GM12865 (cell line): ENCODE measurements at regions not wholly inside any gene's neighbourhood (a gene's known extent, or its start where the extent isn't known, plus 50 kb on each side); places are given as distances from the start of the nearest gene placed in this dataset.

Experiments
- DNase-seq: peaks from one replicate; pipeline ENCODE4 v3.0.0; 2010; ENCODE audit warnings: low read depth
- H3K4me3 ChIP-seq: 2 replicates; pipeline ENCODE4 v1.5.1; 2011; ENCODE audit warnings: mild to moderate bottlenecking, low read depth, low read length, control low read depth
- TF ChIP-seq, protein P1 (sequence below): IDR thresholded peaks from 2 replicates; pipeline ENCODE4 v1.5.1; 2011; ENCODE audit warnings: low read length, control low read depth, low read depth, inconsistent platforms; ENCODE audit not compliant: insufficient read depth; ENCODE audit errors: missing control alignments

GRCh38 chr15:26438316-26438715, 334.6 kb downstream of the GABRB3 start:
- TF ChIP-seq, protein P1, sequence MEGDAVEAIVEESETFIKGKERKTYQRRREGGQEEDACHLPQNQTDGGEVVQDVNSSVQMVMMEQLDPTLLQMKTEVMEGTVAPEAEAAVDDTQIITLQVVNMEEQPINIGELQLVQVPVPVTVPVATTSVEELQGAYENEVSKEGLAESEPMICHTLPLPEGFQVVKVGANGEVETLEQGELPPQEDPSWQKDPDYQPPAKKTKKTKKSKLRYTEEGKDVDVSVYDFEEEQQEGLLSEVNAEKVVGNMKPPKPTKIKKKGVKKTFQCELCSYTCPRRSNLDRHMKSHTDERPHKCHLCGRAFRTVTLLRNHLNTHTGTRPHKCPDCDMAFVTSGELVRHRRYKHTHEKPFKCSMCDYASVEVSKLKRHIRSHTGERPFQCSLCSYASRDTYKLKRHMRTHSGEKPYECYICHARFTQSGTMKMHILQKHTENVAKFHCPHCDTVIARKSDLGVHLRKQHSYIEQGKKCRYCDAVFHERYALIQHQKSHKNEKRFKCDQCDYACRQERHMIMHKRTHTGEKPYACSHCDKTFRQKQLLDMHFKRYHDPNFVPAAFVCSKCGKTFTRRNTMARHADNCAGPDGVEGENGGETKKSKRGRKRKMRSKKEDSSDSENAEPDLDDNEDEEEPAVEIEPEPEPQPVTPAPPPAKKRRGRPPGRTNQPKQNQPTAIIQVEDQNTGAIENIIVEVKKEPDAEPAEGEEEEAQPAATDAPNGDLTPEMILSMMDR, result no peak
- H3K4me3 ChIP-seq, result no peak overlapping the region
- no peak for DNase-seq

DNA sequence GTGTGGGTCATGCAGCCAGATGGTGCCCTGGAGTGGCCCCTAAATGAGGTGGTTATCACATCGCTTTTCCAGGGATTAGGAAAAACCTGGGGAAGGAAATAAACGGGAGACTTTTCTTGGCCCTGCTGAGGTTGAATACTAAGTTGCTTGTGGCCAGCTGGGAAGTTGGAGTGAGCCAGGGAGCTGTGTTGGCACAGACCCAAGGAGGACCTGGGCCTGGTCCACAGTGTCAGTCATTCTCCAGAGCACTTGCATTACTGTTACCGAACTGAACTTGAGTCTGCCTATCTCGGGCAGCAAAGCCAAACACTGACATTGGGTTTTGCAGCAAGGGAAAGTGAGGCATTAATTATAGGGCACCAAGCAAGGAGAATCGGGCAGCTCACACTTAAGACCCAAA, 339.0 kb downstream of the GABRB3 start:
- no peak for DNase-seq
- H3K4me3 ChIP-seq, result no peak overlapping the region
- TF ChIP-seq, protein P1, result no peak

GRCh38 chr15:26433060-26433459, 339.8 kb downstream of the GABRB3 start:
- TF ChIP-seq, protein P1, result no peak
- DNase-seq, result no peak
- no peak overlapping the region for H3K4me3 ChIP-seq

DNA sequence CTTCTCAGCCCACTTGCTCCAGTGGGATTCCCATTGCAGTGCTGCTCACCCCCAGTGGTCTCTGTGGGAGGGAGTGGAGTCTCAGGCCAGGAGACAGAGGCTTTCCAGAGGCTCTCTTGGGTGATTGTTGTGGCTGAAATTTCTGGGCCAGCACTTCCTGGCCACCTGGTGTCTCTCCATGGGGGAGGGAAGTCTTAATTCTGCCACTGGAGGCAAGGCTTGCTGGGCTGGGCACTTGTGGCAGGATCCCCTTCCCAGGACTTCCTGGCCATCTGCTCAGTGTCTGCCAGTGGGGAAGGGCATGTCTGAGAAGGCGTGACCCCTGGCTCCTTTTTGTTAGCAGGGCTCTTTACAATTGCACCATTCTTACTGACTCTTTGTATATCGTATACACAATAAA, 351.8 kb downstream of the GABRB3 start:
- TF ChIP-seq, protein P1, result no peak
- no peak for DNase-seq
- H3K4me3 ChIP-seq, result no peak overlapping the region

DNA sequence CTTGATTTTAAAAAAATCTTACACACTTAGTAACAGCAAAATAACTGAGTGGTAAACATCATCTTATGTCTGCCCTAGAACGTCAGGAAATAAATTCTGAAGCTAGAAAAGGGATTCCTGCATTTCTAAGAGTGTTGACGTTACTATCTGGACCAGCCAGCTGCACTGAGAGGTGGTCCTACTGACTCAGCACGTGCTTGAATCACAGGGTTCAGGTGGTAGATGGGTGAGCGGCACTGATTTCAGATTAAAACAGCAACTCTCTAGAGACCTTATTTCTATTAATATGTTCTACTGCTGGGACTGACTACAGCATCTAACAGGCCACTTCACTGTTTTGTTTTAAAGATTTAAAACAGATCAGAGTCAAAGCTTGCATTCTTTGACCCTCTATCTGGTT, 377.2 kb downstream of the GABRB3 start:
- TF ChIP-seq, protein P1, result no peak
- no peak for DNase-seq
- H3K4me3 ChIP-seq, result no peak overlapping the region

DNA sequence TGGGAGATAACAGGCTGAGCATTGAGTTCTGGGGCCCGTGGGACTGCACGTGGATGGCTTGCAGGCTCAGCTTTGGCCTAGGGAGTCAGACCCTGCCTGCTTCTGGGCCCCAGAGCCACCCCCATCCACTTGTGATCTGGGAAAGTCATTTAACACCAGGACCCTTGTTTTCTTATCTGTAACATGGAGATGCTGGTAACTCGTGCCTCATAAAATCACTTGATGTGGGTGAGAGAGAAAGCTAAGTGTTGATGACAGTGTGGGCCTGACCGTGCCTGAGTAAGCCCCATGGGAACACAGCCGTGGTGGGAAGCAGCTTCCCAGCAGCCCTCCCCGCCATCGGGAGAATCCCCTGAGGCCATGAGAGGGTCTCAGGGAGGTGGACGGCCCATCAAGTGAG, 378.1 kb downstream of the GABRB3 start:
- no peak overlapping the region for H3K4me3 ChIP-seq
- TF ChIP-seq, protein P1, result no peak
- DNase-seq, result no peak

DNA sequence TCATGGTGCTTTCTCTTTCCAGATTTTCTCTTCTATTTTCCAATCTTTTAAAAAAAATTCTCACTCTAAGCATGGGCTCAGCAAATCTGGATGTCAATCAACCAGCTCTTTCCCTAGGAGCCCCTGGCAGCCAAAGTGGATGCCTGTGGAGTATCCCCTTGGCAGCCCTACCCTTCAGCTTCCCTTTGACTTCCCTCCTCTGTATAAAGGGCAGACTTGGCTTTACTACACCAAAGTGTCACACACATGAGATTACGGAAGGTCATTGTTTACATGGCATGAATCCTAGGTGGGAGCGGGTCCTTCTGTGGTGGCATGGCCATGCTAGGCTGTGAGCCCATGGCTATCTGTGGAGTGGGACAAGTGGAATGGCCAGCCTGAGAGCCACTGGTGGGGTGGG, 379.9 kb downstream of the GABRB3 start:
- TF ChIP-seq, protein P1, result no peak
- DNase-seq, result no peak
- no peak overlapping the region for H3K4me3 ChIP-seq
